GM19455 (cell line): ENCODE measurements at regions not wholly inside any gene's neighbourhood (a gene's known extent, or its start where the extent isn't known, plus 50 kb on each side); places are given as distances from the start of the nearest gene placed in this dataset.

ENCODE experiments used
- ATAC-seq: cut with Tn5 transposase; IDR thresholded peaks from one replicate; pipeline ENCODE4 v1.9.1; 2021; ENCODE audit not compliant: unreplicated experiment

GRCh38 chr4:176009254-176009653 lies 56.4 kb upstream of the WDR17 start:
- no peak for ATAC-seq

- no peak for ATAC-seq
These were observed 54.1 kb upstream of the WDR17 start for GRCh38 chr4:176011529-176011928.

- ATAC-seq, result peak; percentile 87
These were observed 52.0 kb upstream of the WDR17 start for GRCh38 chr4:176013476-176014247.

- no peak for ATAC-seq
These were observed 51.0 kb upstream of the WDR17 start for GRCh38 chr4:176014583-176015108.
